ENCODE measurements at regions not wholly inside any gene's neighbourhood (a gene's known extent, or its start where the extent isn't known, plus 50 kb on each side); places are given as distances from the start of the nearest gene placed in this dataset.

GRCh38 chr6:134502614-134503549 is 185.0 kb upstream of the SGK1 start:
- TF ChIP-seq CTCF (IDR thresholded peaks at IDR 0.05; ENCODE audit: extremely low read depth, missing control alignments), result no peak
- no peak for DNase-seq (ENCODE audit: low spot score)

GRCh38 chr6:134495890-134496248 is 178.0 kb upstream of the SGK1 start:
- no peak for TF ChIP-seq CTCF (IDR thresholded peaks at IDR 0.05; ENCODE audit: extremely low read depth, missing control alignments)
- no peak for DNase-seq (ENCODE audit: low spot score)

GRCh38 chr6:134495203-134495889 is 177.4 kb upstream of the SGK1 start:
- no peak for DNase-seq (ENCODE audit: low spot score)
- no peak for TF ChIP-seq CTCF (IDR thresholded peaks at IDR 0.05; ENCODE audit: extremely low read depth, missing control alignments)

- TF ChIP-seq CTCF (IDR thresholded peaks at IDR 0.05; ENCODE audit: extremely low read depth, missing control alignments), result no peak
- no peak for DNase-seq (ENCODE audit: low spot score)
Observed at GRCh38 chr6:134493789-134494188, 175.9 kb upstream of the SGK1 start.

GRCh38 chr6:134491477-134491876 is 173.6 kb upstream of the SGK1 start:
- TF ChIP-seq CTCF (IDR thresholded peaks at IDR 0.05; ENCODE audit: extremely low read depth, missing control alignments), result no peak

GRCh38 chr6:134482593-134483270 is 164.8 kb upstream of the SGK1 start:
- no peak for TF ChIP-seq CTCF (IDR thresholded peaks at IDR 0.05; ENCODE audit: extremely low read depth, missing control alignments)
- DNase-seq (ENCODE audit: low spot score), result no peak

More at GRCh38 chr6:134491477-134491876, 173.6 kb upstream of the SGK1 start:
- DNase-seq (ENCODE audit: low spot score), result no peak

- no peak for TF ChIP-seq CTCF (IDR thresholded peaks at IDR 0.05; ENCODE audit: extremely low read depth, missing control alignments)
- DNase-seq (ENCODE audit: low spot score), result no peak
Observed at GRCh38 chr6:134481966-134482365, 164.1 kb upstream of the SGK1 start.
